Upper lobe of left lung (tissue), 6 donors: ENCODE measurements at regions not wholly inside any gene's neighbourhood (a gene's known extent, or its start where the extent isn't known, plus 50 kb on each side); places are given as distances from the start of the nearest gene placed in this dataset.

Experiments
- ATAC-seq, 2 donors: fragments of 200-7000 bp; cut with Tn5 transposase; one replicate each; pipeline ENCODE4 v1.9.1; 2022; ENCODE audit warnings: mild to moderate bottlenecking in 2 of 2, moderate library complexity in 2 of 2; ENCODE audit not compliant: low FRiP score in 2 of 2
- DNase-seq, 2 donors: peaks; one replicate each; pipeline ENCODE4 v3.0.0-alpha.2; 2019 to 2020
- H3K27ac ChIP-seq, 4 donors: fragments of 200-600 bp; sonication (generic); one replicate each; pipeline ENCODE4 v1.5.1; 2016 to 2019
- H3K27me3 ChIP-seq, 4 donors: fragments of 200-600 bp; sonication (generic); one replicate each; pipeline ENCODE4 v1.5.1; 2017 to 2019
- H3K36me3 ChIP-seq, 4 donors: fragments of 200-600 bp; sonication (generic); one replicate each; pipeline ENCODE4 v1.5.1; 2016 to 2019
- H3K4me1 ChIP-seq, 4 donors: fragments of 200-600 bp; sonication (generic); one replicate each; pipeline ENCODE4 v1.5.1; 2018 to 2019
- H3K4me3 ChIP-seq, 4 donors: fragments of 200-600 bp; sonication (generic); one replicate each; pipeline ENCODE4 v1.5.1; 2017 to 2019; ENCODE audit warnings: mild to moderate bottlenecking in 2 of 4, moderate library complexity in 1 of 4
- H3K9me3 ChIP-seq, 4 donors: fragments of 200-600 bp; sonication (generic); one replicate each; pipeline ENCODE4 v1.5.1; 2018 to 2019
- CTCF ChIP-seq, 6 experiments: fragments of 450-650 bp in 4 of 6; fragments of 200-600 bp in 2 of 6; sonication (generic) in 2 of 6; IDR thresholded peaks; one replicate each; pipeline ENCODE4 v1.5.1; 2016 to 2019; ENCODE audit warnings: antibody characterized with exemption in 6 of 6
- EP300 ChIP-seq, 4 donors: sonication (generic); formaldehyde crosslinking; IDR thresholded peaks; one replicate each; pipeline ENCODE4 v1.5.1; 2017; ENCODE audit warnings: antibody characterized with exemption in 4 of 4, control low read depth in 2 of 4
- POLR2A ChIP-seq, 4 donors: fragments of 450-650 bp; IDR thresholded peaks; one replicate each; pipeline ENCODE4 v1.5.1; 2016 to 2017; ENCODE audit warnings: antibody characterized with exemption in 4 of 4, mild to moderate bottlenecking in 2 of 4
- POLR2AphosphoS5 ChIP-seq, 2 donors: sonication (generic); formaldehyde crosslinking; IDR thresholded peaks; one replicate each; pipeline ENCODE4 v1.5.1; 2017; ENCODE audit warnings: antibody characterized with exemption in 2 of 2
- WGBS, 2 donors: methylation state at CpG; one replicate each; pipeline ENCODE4 v1.1.5; 2017 to 2018; 5-methylcytosine and 5-hydroxymethylcytosine counted together
- donor health status: DM: no; HTN: no; CAD: no; lungs with moderate emphysema.
- donor health status: DM: no; HTN: yes; CAD: no; lungs with severe emphysema.

- DNase-seq (no peak), ATAC-seq (peak in 1 of 2 donors; percentile 67)
- Histone ChIP-seq H3K27ac (no peak overlapping the region), H3K4me1 (no peaks in the 10 kb centered on the region), H3K4me3 (no peak overlapping the region), H3K27me3 (no peaks in the 10 kb centered on the region), H3K9me3 (no peaks in the 10 kb centered on the region), H3K36me3 (no peaks in the 10 kb centered on the region)
- TF ChIP-seq EP300 (IDR thresholded peaks at IDR 0.05), result no peak
- 42 to 43% methylated on average over 3 of the region's 3 CpGs for WGBS, 2 donors
Observed at GRCh38 chr11:10979529-10979928, 121.7 kb upstream of the ZBED5 start.

GRCh38 chr11:10978198-10978597 lies 120.3 kb upstream of the ZBED5 start:
- DNase-seq, result no peak
- H3K36me3 ChIP-seq, result no peaks in the 10 kb centered on the region
- no peaks in the 10 kb centered on the region for H3K27me3 ChIP-seq
- no peak overlapping the region for H3K27ac ChIP-seq
- no peak for ATAC-seq
- 84 to 96% methylated on average over 1 of the region's 1 CpG for WGBS, 2 donors
- H3K9me3 ChIP-seq, result no peaks in the 10 kb centered on the region
- no peak for TF ChIP-seq POLR2A (IDR thresholded peaks at IDR 0.05)
- no peak for TF ChIP-seq CTCF (IDR thresholded peaks at IDR 0.05)
- no peak for TF ChIP-seq POLR2AphosphoS5 (IDR thresholded peaks at IDR 0.05)
- no peak for TF ChIP-seq EP300 (IDR thresholded peaks at IDR 0.05)
- H3K4me3 ChIP-seq, result no peak overlapping the region
- H3K4me1 ChIP-seq, result no peaks in the 10 kb centered on the region

- 38 to 48% methylated on average over 2 of the region's 2 CpGs for WGBS, 2 donors
- ATAC-seq (no peak), DNase-seq (no peak)
- Histone ChIP-seq H3K27me3 (no peaks in the 10 kb centered on the region), H3K4me3 (no peak overlapping the region), H3K4me1 (no peaks in the 10 kb centered on the region), H3K36me3 (no peaks in the 10 kb centered on the region), H3K9me3 (no peaks in the 10 kb centered on the region), H3K27ac (no peak overlapping the region)
- no peak for TF ChIP-seq POLR2AphosphoS5 (IDR thresholded peaks at IDR 0.05)
- TF ChIP-seq EP300 (IDR thresholded peaks at IDR 0.05), result no peak
- no peak for TF ChIP-seq POLR2A (IDR thresholded peaks at IDR 0.05)
- no peak for TF ChIP-seq CTCF (IDR thresholded peaks at IDR 0.05)
Observed at GRCh38 chr11:10975287-10975721, 117.5 kb upstream of the ZBED5 start.

- no peaks in the 10 kb centered on the region for H3K9me3 ChIP-seq
- DNase-seq (no peak), ATAC-seq (peak in 1 of 2 donors; percentile 35)
- H3K4me3 ChIP-seq, result no peak overlapping the region
- no peaks in the 10 kb centered on the region for H3K36me3 ChIP-seq
- no peaks in the 10 kb centered on the region for H3K4me1 ChIP-seq
- WGBS, 2 donors, result 73 to 83% methylated on average over 1 of the region's 1 CpG
- TF ChIP-seq POLR2A (IDR thresholded peaks at IDR 0.05) (no peak), EP300 (IDR thresholded peaks at IDR 0.05) (no peak), POLR2AphosphoS5 (IDR thresholded peaks at IDR 0.05) (no peak), CTCF (IDR thresholded peaks at IDR 0.05) (no peak)
- no peak overlapping the region for H3K27ac ChIP-seq
- no peaks in the 10 kb centered on the region for H3K27me3 ChIP-seq
Observed at GRCh38 chr11:10973416-10973815, 115.6 kb upstream of the ZBED5 start.

- ATAC-seq (no peak), DNase-seq (no peak)
- Histone ChIP-seq H3K4me3 (no peak overlapping the region), H3K36me3 (no peaks in the 10 kb centered on the region), H3K27ac (no peak overlapping the region), H3K4me1 (no peaks in the 10 kb centered on the region), H3K27me3 (no peaks in the 10 kb centered on the region), H3K9me3 (no peaks in the 10 kb centered on the region)
- TF ChIP-seq POLR2AphosphoS5 (IDR thresholded peaks at IDR 0.05) (no peak), CTCF (IDR thresholded peaks at IDR 0.05) (no peak), EP300 (IDR thresholded peaks at IDR 0.05) (no peak), POLR2A (IDR thresholded peaks at IDR 0.05) (no peak)
- 71 to 73% methylated on average over 3 of the region's 3 CpGs for WGBS, 2 donors
Observed at GRCh38 chr11:10970926-10971325, 113.1 kb upstream of the ZBED5 start.
